ENCODE measurements at regions not wholly inside any gene's neighbourhood (a gene's known extent, or its start where the extent isn't known, plus 50 kb on each side); places are given as distances from the start of the nearest gene placed in this dataset.

GRCh38 chr2:13917958-13918357 is 714.6 kb upstream of the LRATD1 start:
- no peaks in the 10 kb centered on the region for H3K27me3 ChIP-seq (ENCODE audit: low read depth, low read length)
- no peak overlapping the region for H3K4me2 ChIP-seq (ENCODE audit: low read length)
- H3K4me1 ChIP-seq (ENCODE audit: low read length) = peaks cover 4% of the 10 kb centered on the region; the same call in 1 of the 2 replicates
- no peak overlapping the region for H2AFZ ChIP-seq (ENCODE audit: low read depth, low read length)
- no peak overlapping the region for H3K9ac ChIP-seq (ENCODE audit: low read length)
- H4K20me1 ChIP-seq (ENCODE audit: insufficient read depth, low read length) = no peaks in the 10 kb centered on the region
- H3K36me3 ChIP-seq (replicated peaks; ENCODE audit: low read depth, low read length) = no peaks in the 10 kb centered on the region
- no peaks in the 10 kb centered on the region for H3K9me3 ChIP-seq (ENCODE audit: insufficient read depth, low read length)
- no peak for TF ChIP-seq EZH2phosphoT487 (IDR thresholded peaks at IDR 0.05; ENCODE audit: low read depth)
- TF ChIP-seq, protein P1, sequence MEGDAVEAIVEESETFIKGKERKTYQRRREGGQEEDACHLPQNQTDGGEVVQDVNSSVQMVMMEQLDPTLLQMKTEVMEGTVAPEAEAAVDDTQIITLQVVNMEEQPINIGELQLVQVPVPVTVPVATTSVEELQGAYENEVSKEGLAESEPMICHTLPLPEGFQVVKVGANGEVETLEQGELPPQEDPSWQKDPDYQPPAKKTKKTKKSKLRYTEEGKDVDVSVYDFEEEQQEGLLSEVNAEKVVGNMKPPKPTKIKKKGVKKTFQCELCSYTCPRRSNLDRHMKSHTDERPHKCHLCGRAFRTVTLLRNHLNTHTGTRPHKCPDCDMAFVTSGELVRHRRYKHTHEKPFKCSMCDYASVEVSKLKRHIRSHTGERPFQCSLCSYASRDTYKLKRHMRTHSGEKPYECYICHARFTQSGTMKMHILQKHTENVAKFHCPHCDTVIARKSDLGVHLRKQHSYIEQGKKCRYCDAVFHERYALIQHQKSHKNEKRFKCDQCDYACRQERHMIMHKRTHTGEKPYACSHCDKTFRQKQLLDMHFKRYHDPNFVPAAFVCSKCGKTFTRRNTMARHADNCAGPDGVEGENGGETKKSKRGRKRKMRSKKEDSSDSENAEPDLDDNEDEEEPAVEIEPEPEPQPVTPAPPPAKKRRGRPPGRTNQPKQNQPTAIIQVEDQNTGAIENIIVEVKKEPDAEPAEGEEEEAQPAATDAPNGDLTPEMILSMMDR (IDR thresholded peaks at IDR 0.05; ENCODE audit: low read depth, low read length) = no peak
- H3K79me2 ChIP-seq (ENCODE audit: low read length) = no peaks in the 10 kb centered on the region
- H3K4me3 ChIP-seq (ENCODE audit: low read length) = no peak overlapping the region
- H3K27ac ChIP-seq (ENCODE audit: low read length) = no peak overlapping the region

DNA sequence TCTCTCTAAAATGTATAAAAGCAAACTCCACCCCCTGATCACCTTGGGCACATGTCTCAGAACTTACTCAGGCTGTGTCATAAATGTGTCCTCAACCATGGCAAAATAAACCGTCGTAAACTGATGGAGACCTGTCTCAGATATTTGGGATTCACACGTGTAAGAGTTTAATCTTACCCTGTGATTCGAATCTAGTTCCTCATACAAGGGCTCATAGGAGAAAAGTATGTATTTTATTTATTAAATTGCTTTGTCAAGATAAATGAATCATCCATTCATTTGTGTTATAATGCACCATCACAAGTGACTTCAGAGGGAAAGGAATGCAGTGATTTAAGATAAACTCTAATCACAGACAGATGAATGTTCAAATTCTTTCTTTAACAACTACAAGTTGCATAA is 712.5 kb upstream of the LRATD1 start:
- no peak overlapping the region for H3K4me2 ChIP-seq (ENCODE audit: low read length)

GRCh38 chr2:13921245-13921644 is 711.3 kb upstream of the LRATD1 start:
- Histone ChIP-seq H3K4me2 (ENCODE audit: low read length) (no peak overlapping the region), H3K36me3 (replicated peaks; ENCODE audit: low read depth, low read length) (no peaks in the 10 kb centered on the region), H3K79me2 (ENCODE audit: low read length) (no peaks in the 10 kb centered on the region), H3K4me3 (ENCODE audit: low read length) (no peak overlapping the region), H3K4me1 (ENCODE audit: low read length) (no peaks in the 10 kb centered on the region), H2AFZ (ENCODE audit: low read depth, low read length) (no peak overlapping the region), H3K9ac (ENCODE audit: low read length) (no peak overlapping the region), H3K27ac (ENCODE audit: low read length) (no peak overlapping the region), H4K20me1 (ENCODE audit: insufficient read depth, low read length) (no peaks in the 10 kb centered on the region), H3K27me3 (ENCODE audit: low read depth, low read length) (no peaks in the 10 kb centered on the region), H3K9me3 (ENCODE audit: insufficient read depth, low read length) (no peaks in the 10 kb centered on the region)
- TF ChIP-seq, protein P1 (IDR thresholded peaks at IDR 0.05; ENCODE audit: low read depth, low read length) = no peak
- TF ChIP-seq EZH2phosphoT487 (IDR thresholded peaks at IDR 0.05; ENCODE audit: low read depth) = no peak

More for the DNA sequence above, 712.5 kb upstream of the LRATD1 start:
- H4K20me1 ChIP-seq (ENCODE audit: insufficient read depth, low read length) = no peaks in the 10 kb centered on the region
- no peak overlapping the region for H3K27ac ChIP-seq (ENCODE audit: low read length)
- no peak overlapping the region for H3K9ac ChIP-seq (ENCODE audit: low read length)
- no peak overlapping the region for H2AFZ ChIP-seq (ENCODE audit: low read depth, low read length)
- no peaks in the 10 kb centered on the region for H3K79me2 ChIP-seq (ENCODE audit: low read length)
- H3K36me3 ChIP-seq (replicated peaks; ENCODE audit: low read depth, low read length) = no peaks in the 10 kb centered on the region
- H3K9me3 ChIP-seq (ENCODE audit: insufficient read depth, low read length) = no peaks in the 10 kb centered on the region
- no peaks in the 10 kb centered on the region for H3K27me3 ChIP-seq (ENCODE audit: low read depth, low read length)
- no peaks in the 10 kb centered on the region for H3K4me1 ChIP-seq (ENCODE audit: low read length)
- TF ChIP-seq EZH2phosphoT487 (IDR thresholded peaks at IDR 0.05; ENCODE audit: low read depth) = no peak
- TF ChIP-seq, protein P1 (IDR thresholded peaks at IDR 0.05; ENCODE audit: low read depth, low read length) = no peak
- H3K4me3 ChIP-seq (ENCODE audit: low read length) = no peak overlapping the region

DNA sequence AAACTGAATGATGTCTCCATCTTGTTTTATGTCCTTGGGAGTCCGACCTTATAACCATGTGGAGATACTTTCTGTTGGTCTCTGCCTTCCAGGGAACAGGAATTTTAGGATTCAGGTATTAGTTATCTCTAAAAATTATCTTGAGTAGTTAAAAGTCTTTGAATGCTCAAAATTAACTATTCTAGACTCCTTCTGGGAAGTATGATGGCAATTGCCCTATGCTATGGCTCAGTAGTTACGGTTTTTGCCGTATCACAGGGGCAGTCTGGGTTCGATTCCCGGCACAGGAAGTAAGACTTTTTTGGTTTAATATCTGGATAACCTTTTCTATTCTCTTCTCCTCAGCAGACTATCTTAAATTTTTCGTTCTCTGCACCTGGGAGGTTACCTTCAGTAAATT is 708.7 kb upstream of the LRATD1 start:
- H4K20me1 ChIP-seq (ENCODE audit: insufficient read depth, low read length) = no peaks in the 10 kb centered on the region
- H3K4me3 ChIP-seq (ENCODE audit: low read length) = no peak overlapping the region
- no peaks in the 10 kb centered on the region for H3K36me3 ChIP-seq (replicated peaks; ENCODE audit: low read depth, low read length)
- H3K27ac ChIP-seq (ENCODE audit: low read length) = no peak overlapping the region
- no peaks in the 10 kb centered on the region for H3K79me2 ChIP-seq (ENCODE audit: low read length)
- no peak overlapping the region for H3K9ac ChIP-seq (ENCODE audit: low read length)
- H2AFZ ChIP-seq (ENCODE audit: low read depth, low read length) = no peak overlapping the region
- no peaks in the 10 kb centered on the region for H3K4me1 ChIP-seq (ENCODE audit: low read length)
- no peak overlapping the region for H3K4me2 ChIP-seq (ENCODE audit: low read length)
- H3K9me3 ChIP-seq (ENCODE audit: insufficient read depth, low read length) = no peaks in the 10 kb centered on the region
- H3K27me3 ChIP-seq (ENCODE audit: low read depth, low read length) = no peaks in the 10 kb centered on the region
- TF ChIP-seq, protein P1 (IDR thresholded peaks at IDR 0.05; ENCODE audit: low read depth, low read length) = no peak
- no peak for TF ChIP-seq EZH2phosphoT487 (IDR thresholded peaks at IDR 0.05; ENCODE audit: low read depth)

Measured in OCI-LY3 (cell line).